ENCODE measurements at regions not wholly inside any gene's neighbourhood (a gene's known extent, or its start where the extent isn't known, plus 50 kb on each side); places are given as distances from the start of the nearest gene placed in this dataset.

DNA sequence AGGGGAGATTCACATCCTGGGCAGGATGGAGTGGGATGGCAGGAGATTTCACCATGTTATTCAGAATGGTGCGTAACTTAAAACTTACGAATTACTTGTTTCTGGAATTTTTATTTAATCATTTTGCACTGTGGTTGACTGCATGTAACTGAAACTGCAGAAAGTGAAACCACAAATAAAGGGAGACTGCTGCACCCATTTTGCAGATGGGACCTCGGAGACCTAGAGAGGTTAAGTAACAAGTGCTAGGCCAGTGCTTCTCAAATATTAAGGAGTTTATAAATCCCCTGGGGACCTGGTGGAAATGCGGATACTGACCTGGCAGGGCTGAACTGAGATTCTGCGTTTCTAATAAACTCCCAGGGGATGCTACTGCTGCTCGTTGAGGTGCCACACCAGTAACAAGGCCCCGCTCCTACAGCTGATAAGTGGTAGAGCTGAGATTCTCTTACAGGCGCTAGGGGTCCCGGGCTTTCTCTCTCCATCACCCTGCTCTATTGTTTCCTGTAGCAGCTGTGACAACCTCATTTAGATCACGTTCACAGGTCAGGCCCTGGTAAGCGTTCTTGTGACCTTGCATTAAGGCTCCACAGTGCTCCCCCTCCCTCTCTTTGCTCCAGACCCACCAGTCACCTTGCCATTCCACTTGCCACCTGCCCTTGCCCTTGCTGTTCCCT, 167.1 kb upstream of the CDH13 start:
- TF ChIP-seq OSR1 (CRISPR knock-in tag; IDR thresholded peaks at IDR 0.05) = no peak
- TF ChIP-seq TOX (CRISPR knock-in tag; IDR thresholded peaks at IDR 0.05; ENCODE audit: borderline replicate concordance) = no peak
- TF ChIP-seq ZFP3 (CRISPR knock-in tag; IDR thresholded peaks at IDR 0.05) = no peak
- TF ChIP-seq, protein P1, sequence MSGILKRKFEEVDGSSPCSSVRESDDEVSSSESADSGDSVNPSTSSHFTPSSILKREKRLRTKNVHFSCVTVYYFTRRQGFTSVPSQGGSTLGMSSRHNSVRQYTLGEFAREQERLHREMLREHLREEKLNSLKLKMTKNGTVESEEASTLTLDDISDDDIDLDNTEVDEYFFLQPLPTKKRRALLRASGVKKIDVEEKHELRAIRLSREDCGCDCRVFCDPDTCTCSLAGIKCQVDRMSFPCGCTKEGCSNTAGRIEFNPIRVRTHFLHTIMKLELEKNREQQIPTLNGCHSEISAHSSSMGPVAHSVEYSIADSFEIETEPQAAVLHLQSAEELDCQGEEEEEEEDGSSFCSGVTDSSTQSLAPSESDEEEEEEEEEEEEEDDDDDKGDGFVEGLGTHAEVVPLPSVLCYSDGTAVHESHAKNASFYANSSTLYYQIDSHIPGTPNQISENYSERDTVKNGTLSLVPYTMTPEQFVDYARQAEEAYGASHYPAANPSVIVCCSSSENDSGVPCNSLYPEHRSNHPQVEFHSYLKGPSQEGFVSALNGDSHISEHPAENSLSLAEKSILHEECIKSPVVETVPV (CRISPR knock-in tag; IDR thresholded peaks at IDR 0.05) = no peak
- TF ChIP-seq, protein P2, sequence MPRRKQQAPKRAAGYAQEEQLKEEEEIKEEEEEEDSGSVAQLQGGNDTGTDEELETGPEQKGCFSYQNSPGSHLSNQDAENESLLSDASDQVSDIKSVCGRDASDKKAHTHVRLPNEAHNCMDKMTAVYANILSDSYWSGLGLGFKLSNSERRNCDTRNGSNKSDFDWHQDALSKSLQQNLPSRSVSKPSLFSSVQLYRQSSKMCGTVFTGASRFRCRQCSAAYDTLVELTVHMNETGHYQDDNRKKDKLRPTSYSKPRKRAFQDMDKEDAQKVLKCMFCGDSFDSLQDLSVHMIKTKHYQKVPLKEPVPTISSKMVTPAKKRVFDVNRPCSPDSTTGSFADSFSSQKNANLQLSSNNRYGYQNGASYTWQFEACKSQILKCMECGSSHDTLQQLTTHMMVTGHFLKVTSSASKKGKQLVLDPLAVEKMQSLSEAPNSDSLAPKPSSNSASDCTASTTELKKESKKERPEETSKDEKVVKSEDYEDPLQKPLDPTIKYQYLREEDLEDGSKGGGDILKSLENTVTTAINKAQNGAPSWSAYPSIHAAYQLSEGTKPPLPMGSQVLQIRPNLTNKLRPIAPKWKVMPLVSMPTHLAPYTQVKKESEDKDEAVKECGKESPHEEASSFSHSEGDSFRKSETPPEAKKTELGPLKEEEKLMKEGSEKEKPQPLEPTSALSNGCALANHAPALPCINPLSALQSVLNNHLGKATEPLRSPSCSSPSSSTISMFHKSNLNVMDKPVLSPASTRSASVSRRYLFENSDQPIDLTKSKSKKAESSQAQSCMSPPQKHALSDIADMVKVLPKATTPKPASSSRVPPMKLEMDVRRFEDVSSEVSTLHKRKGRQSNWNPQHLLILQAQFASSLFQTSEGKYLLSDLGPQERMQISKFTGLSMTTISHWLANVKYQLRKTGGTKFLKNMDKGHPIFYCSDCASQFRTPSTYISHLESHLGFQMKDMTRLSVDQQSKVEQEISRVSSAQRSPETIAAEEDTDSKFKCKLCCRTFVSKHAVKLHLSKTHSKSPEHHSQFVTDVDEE (CRISPR knock-in tag; IDR thresholded peaks at IDR 0.05) = no peak
- no peak for ATAC-seq

DNA sequence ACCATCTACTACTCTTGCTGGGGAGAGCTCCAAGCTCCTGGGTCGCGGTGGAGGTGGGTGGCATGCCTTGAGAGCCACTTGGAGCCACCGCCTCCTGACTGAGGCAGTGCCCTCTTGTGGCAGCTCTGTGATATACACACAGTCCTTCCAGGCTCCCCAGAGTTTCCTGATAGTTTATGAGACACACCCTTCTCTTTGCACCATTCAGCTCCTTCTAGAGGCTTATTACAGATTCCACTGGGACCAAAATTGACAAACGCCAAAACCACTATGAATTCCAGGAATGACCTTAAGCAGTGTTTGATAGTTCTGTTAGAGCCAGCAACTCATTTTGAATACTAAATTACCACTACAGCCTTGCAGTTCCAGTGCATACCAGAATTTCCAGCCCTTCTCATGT, 170.1 kb upstream of the CDH13 start:
- ATAC-seq = peak; percentile 95
- TF ChIP-seq ZFP30 (CRISPR knock-in tag; IDR thresholded peaks at IDR 0.05) = no peak
- no peak for TF ChIP-seq ISL1 (CRISPR knock-in tag; IDR thresholded peaks at IDR 0.05)
- TF ChIP-seq, protein P3, sequence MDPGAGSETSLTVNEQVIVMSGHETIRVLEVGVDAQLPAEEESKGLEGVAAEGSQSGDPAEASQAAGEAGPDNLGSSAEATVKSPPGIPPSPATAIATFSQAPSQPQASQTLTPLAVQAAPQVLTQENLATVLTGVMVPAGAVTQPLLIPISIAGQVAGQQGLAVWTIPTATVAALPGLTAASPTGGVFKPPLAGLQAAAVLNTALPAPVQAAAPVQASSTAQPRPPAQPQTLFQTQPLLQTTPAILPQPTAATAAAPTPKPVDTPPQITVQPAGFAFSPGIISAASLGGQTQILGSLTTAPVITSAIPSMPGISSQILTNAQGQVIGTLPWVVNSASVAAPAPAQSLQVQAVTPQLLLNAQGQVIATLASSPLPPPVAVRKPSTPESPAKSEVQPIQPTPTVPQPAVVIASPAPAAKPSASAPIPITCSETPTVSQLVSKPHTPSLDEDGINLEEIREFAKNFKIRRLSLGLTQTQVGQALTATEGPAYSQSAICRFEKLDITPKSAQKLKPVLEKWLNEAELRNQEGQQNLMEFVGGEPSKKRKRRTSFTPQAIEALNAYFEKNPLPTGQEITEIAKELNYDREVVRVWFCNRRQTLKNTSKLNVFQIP (CRISPR knock-in tag; IDR thresholded peaks at IDR 0.05; ENCODE audit: borderline replicate concordance, low read depth) = no peak
- no peak for TF ChIP-seq TCF4 (CRISPR knock-in tag; IDR thresholded peaks at IDR 0.05; ENCODE audit: borderline replicate concordance)
- TF ChIP-seq GLIS3 (CRISPR knock-in tag; IDR thresholded peaks at IDR 0.05) = no peak

DNA sequence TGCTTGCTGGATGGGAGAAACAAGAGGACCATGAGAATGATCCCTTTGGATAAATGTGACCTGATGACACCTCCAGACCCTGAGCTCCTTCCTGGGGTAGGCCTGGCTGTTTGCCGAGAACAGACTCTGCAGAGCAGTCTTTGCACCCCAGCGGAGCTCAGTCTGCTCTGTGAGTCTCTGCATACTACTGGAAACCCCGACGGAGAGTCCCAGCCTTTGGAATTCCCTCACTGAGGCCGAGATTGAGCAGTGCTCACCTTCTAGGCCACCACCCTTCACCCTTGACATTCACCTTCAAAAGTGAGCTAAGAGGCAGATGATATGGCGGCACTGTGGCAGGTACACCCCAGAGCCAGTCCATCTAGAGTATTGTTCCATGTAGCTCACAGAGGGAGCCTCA, 172.2 kb upstream of the CDH13 start:
- no peak for ATAC-seq
- TF ChIP-seq ZFP30 (CRISPR knock-in tag; IDR thresholded peaks at IDR 0.05) (no peak), SNAI2 (CRISPR knock-in tag; IDR thresholded peaks at IDR 0.05) (no peak), ZNF8 (CRISPR knock-in tag; IDR thresholded peaks at IDR 0.05) (no peak), BACH2 (CRISPR knock-in tag; IDR thresholded peaks at IDR 0.05; ENCODE audit: borderline replicate concordance) (no peak), ZFP3 (CRISPR knock-in tag; IDR thresholded peaks at IDR 0.05) (no peak), GLIS3 (CRISPR knock-in tag; IDR thresholded peaks at IDR 0.05) (no peak)
- TF ChIP-seq, protein P1 (CRISPR knock-in tag; IDR thresholded peaks at IDR 0.05) = no peak
- TF ChIP-seq, protein P3 (CRISPR knock-in tag; IDR thresholded peaks at IDR 0.05; ENCODE audit: borderline replicate concordance, low read depth) = no peak
- TF ChIP-seq, protein P4, sequence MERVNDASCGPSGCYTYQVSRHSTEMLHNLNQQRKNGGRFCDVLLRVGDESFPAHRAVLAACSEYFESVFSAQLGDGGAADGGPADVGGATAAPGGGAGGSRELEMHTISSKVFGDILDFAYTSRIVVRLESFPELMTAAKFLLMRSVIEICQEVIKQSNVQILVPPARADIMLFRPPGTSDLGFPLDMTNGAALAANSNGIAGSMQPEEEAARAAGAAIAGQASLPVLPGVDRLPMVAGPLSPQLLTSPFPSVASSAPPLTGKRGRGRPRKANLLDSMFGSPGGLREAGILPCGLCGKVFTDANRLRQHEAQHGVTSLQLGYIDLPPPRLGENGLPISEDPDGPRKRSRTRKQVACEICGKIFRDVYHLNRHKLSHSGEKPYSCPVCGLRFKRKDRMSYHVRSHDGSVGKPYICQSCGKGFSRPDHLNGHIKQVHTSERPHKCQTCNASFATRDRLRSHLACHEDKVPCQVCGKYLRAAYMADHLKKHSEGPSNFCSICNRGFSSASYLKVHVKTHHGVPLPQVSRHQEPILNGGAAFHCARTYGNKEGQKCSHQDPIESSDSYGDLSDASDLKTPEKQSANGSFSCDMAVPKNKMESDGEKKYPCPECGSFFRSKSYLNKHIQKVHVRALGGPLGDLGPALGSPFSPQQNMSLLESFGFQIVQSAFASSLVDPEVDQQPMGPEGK (CRISPR knock-in tag; IDR thresholded peaks at IDR 0.05; ENCODE audit: borderline replicate concordance) = no peak

DNA sequence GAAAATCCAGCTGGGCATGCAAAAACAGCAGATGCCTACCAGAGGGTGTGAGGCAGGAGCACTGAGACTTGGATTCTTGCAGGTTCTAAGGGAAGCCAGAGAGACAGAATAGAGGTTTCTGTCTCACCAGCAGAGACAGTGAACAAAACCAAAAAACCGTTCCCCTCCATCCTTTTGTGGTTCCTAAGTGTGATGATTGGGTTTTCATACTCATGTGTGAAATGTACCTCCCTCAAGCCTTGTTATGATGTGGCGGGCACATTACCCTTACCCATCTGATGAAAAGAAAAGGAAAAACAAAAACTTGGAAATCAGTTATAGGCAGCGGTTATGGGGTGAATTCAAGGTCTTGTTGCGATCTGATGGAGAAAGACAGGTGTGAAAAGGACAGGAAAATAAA, 172.6 kb upstream of the CDH13 start:
- ATAC-seq = no peak
- TF ChIP-seq RARB (CRISPR knock-in tag; IDR thresholded peaks at IDR 0.05) = no peak
- no peak for TF ChIP-seq ISL1 (CRISPR knock-in tag; IDR thresholded peaks at IDR 0.05)
- no peak for TF ChIP-seq GLIS3 (CRISPR knock-in tag; IDR thresholded peaks at IDR 0.05)
- TF ChIP-seq TOX (CRISPR knock-in tag; IDR thresholded peaks at IDR 0.05; ENCODE audit: borderline replicate concordance) = no peak
- TF ChIP-seq CSDC2 (CRISPR knock-in tag; IDR thresholded peaks at IDR 0.05) = no peak
- no peak for TF ChIP-seq ZFP30 (CRISPR knock-in tag; IDR thresholded peaks at IDR 0.05)
- no peak for TF ChIP-seq SNAI2 (CRISPR knock-in tag; IDR thresholded peaks at IDR 0.05)
- TF ChIP-seq ARNTL (CRISPR knock-in tag; IDR thresholded peaks at IDR 0.05; ENCODE audit: borderline replicate concordance, low read depth) = no peak
- TF ChIP-seq, protein P2 (CRISPR knock-in tag; IDR thresholded peaks at IDR 0.05) = no peak
- TF ChIP-seq PPARA (CRISPR knock-in tag; IDR thresholded peaks at IDR 0.05; ENCODE audit: borderline replicate concordance) = no peak
- no peak for TF ChIP-seq OSR1 (CRISPR knock-in tag; IDR thresholded peaks at IDR 0.05)
- no peak for TF ChIP-seq ZC3H10 (CRISPR knock-in tag; IDR thresholded peaks at IDR 0.05)

All from SK-N-SH treated with all-trans-retinoic acid at 6 μM for 48 hours (cell line).